Tibial nerve (tissue), 4 donors: ENCODE measurements at regions not wholly inside any gene's neighbourhood (a gene's known extent, or its start where the extent isn't known, plus 50 kb on each side); places are given as distances from the start of the nearest gene placed in this dataset.

Experiments used
- DNase-seq, 2 donors: peaks; one replicate each; pipeline ENCODE4 v3.0.0-alpha.2; 2019; ENCODE audit warnings: low spot score in 2 of 2
- H3K27ac ChIP-seq, 4 donors: fragments of 200-600 bp; sonication (generic) in 3 of 4; one replicate each; pipeline ENCODE4 v1.5.1; 2017 to 2019; ENCODE audit warnings: mild to moderate bottlenecking in 1 of 4
- H3K27me3 ChIP-seq, 2 donors: fragments of 200-600 bp; sonication (generic) in 1 of 2; one replicate each; pipeline versions ENCODE4 v1.5.1 to v1.6.0; 2017 to 2019
- H3K36me3 ChIP-seq, 3 donors: fragments of 200-600 bp; sonication (generic); one replicate each; pipeline ENCODE4 v1.5.1; 2018 to 2019
- H3K4me1 ChIP-seq, 4 donors: fragments of 200-600 bp; sonication (generic) in 3 of 4; one replicate each; pipeline ENCODE4 v1.5.1; 2017 to 2019
- H3K4me3 ChIP-seq, 4 donors: fragments of 200-600 bp; sonication (generic) in 3 of 4; one replicate each; pipeline ENCODE4 v1.5.1; 2017 to 2019; ENCODE audit warnings: mild to moderate bottlenecking in 1 of 4, moderate library complexity in 1 of 4
- H3K9me3 ChIP-seq, 4 donors: fragments of 200-600 bp; sonication (generic) in 3 of 4; one replicate each; pipeline ENCODE4 v1.5.1; 2017 to 2019
- EP300 ChIP-seq, 2 donors: sonication (generic); formaldehyde crosslinking; IDR thresholded peaks; one replicate each; pipeline ENCODE4 v1.6.1; 2017; ENCODE audit warnings: antibody characterized with exemption in 2 of 2, mild to moderate bottlenecking in 1 of 2
- POLR2A ChIP-seq, 2 donors: fragments of 450-650 bp; IDR thresholded peaks; one replicate each; pipeline ENCODE4 v1.6.1; 2017; ENCODE audit warnings: antibody characterized with exemption in 2 of 2, mild to moderate bottlenecking in 2 of 2, moderate library complexity in 2 of 2
- WGBS, 2 donors: methylation state at CpG; one replicate each; pipeline ENCODE4 v1.1.5; 2018; 5-methylcytosine and 5-hydroxymethylcytosine counted together
- TF ChIP-seq, protein P1 (sequence below), 5 experiments: fragments of 200-600 bp in 3 of 5; fragments of 450-650 bp in 2 of 5; sonication (generic) in 3 of 5; IDR thresholded peaks; one replicate each; pipeline ENCODE4 v1.5.1; 2016 to 2019; ENCODE audit warnings: antibody characterized with exemption in 5 of 5, mild to moderate bottlenecking in 3 of 5, moderate library complexity in 2 of 5

- DNase-seq = no peak
- TF ChIP-seq, protein P1, sequence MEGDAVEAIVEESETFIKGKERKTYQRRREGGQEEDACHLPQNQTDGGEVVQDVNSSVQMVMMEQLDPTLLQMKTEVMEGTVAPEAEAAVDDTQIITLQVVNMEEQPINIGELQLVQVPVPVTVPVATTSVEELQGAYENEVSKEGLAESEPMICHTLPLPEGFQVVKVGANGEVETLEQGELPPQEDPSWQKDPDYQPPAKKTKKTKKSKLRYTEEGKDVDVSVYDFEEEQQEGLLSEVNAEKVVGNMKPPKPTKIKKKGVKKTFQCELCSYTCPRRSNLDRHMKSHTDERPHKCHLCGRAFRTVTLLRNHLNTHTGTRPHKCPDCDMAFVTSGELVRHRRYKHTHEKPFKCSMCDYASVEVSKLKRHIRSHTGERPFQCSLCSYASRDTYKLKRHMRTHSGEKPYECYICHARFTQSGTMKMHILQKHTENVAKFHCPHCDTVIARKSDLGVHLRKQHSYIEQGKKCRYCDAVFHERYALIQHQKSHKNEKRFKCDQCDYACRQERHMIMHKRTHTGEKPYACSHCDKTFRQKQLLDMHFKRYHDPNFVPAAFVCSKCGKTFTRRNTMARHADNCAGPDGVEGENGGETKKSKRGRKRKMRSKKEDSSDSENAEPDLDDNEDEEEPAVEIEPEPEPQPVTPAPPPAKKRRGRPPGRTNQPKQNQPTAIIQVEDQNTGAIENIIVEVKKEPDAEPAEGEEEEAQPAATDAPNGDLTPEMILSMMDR (IDR thresholded peaks at IDR 0.05) = no peak
- no peak for TF ChIP-seq EP300 (IDR thresholded peaks at IDR 0.05)
- no peak for TF ChIP-seq POLR2A (IDR thresholded peaks at IDR 0.05)
- 27 to 32% methylated on average over 5 of the region's 5 CpGs for WGBS, 2 donors
- H3K27ac ChIP-seq = no peak overlapping the region
- H3K9me3 ChIP-seq = no peaks in the 10 kb centered on the region
- H3K4me1 ChIP-seq = peaks cover 0 to 5% (median 0%) of the 10 kb centered on the region in 4 donors
- H3K36me3 ChIP-seq = no peaks in the 10 kb centered on the region
- no peaks in the 10 kb centered on the region for H3K27me3 ChIP-seq
- no peak overlapping the region for H3K4me3 ChIP-seq
Observed at GRCh38 chr3:78204977-78205376, 1165.1 kb downstream of the ROBO2 start.

GRCh38 chr3:78221300-78221699 lies 1181.4 kb downstream of the ROBO2 start:
- H3K9me3 ChIP-seq = no peaks in the 10 kb centered on the region
- H3K27ac ChIP-seq = no peak overlapping the region
- 75 to 91% methylated on average over 2 of the region's 2 CpGs for WGBS, 2 donors
- DNase-seq = no peak
- TF ChIP-seq POLR2A (IDR thresholded peaks at IDR 0.05) = no peak
- TF ChIP-seq, protein P1 (IDR thresholded peaks at IDR 0.05) = no peak
- no peak for TF ChIP-seq EP300 (IDR thresholded peaks at IDR 0.05)
- no peaks in the 10 kb centered on the region for H3K36me3 ChIP-seq
- H3K4me1 ChIP-seq = no peaks in the 10 kb centered on the region
- H3K4me3 ChIP-seq = no peak overlapping the region
- no peaks in the 10 kb centered on the region for H3K27me3 ChIP-seq

DNA sequence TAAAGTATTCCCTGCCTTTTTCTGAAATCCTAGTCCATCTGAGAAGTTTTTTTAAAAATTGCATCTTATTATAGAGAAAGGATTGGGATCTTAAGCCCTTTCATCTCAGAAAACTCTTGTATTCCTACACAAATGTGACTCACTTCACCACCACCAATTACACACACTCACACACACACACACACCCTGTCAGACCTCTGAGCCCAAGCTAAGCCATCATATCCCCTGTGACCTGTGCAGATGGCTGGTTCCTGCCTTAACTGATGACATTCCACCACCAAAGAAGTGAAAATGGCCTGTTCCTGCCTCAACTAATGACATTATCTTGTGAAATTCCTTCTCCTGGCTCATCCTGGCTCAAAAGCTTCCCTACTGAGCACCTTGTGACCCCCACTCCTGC lies 1181.9 kb downstream of the ROBO2 start:
- no peaks in the 10 kb centered on the region for H3K4me1 ChIP-seq
- H3K9me3 ChIP-seq = no peaks in the 10 kb centered on the region
- no peaks in the 10 kb centered on the region for H3K36me3 ChIP-seq
- no peaks in the 10 kb centered on the region for H3K27me3 ChIP-seq
- no peak overlapping the region for H3K4me3 ChIP-seq
- TF ChIP-seq EP300 (IDR thresholded peaks at IDR 0.05) (no peak), POLR2A (IDR thresholded peaks at IDR 0.05) (no peak)
- TF ChIP-seq, protein P1 (IDR thresholded peaks at IDR 0.05) = no peak
- no peak for DNase-seq
- H3K27ac ChIP-seq = no peak overlapping the region

GRCh38 chr3:78235841-78236240 lies 1195.9 kb downstream of the ROBO2 start:
- no peak for DNase-seq
- TF ChIP-seq EP300 (IDR thresholded peaks at IDR 0.05) (no peak), POLR2A (IDR thresholded peaks at IDR 0.05) (no peak)
- TF ChIP-seq, protein P1 (IDR thresholded peaks at IDR 0.05) = no peak
- H3K36me3 ChIP-seq = no peaks in the 10 kb centered on the region

GRCh38 chr3:78238811-78239210 lies 1198.9 kb downstream of the ROBO2 start:
- 82 to 84% methylated on average over 5 of the region's 5 CpGs for WGBS, 2 donors
- Histone ChIP-seq H3K4me3 (no peak overlapping the region), H3K27me3 (no peaks in the 10 kb centered on the region), H3K36me3 (no peaks in the 10 kb centered on the region), H3K9me3 (peaks cover 0 to 15% (median 0%) of the 10 kb centered on the region in 4 donors), H3K4me1 (no peaks in the 10 kb centered on the region), H3K27ac (no peak overlapping the region)
- no peak for DNase-seq
- TF ChIP-seq, protein P1 (IDR thresholded peaks at IDR 0.05) = no peak
- no peak for TF ChIP-seq POLR2A (IDR thresholded peaks at IDR 0.05)
- TF ChIP-seq EP300 (IDR thresholded peaks at IDR 0.05) = no peak

More at GRCh38 chr3:78235841-78236240, 1195.9 kb downstream of the ROBO2 start:
- Histone ChIP-seq H3K27ac (no peak overlapping the region), H3K4me3 (no peak overlapping the region), H3K4me1 (no peaks in the 10 kb centered on the region), H3K27me3 (no peaks in the 10 kb centered on the region), H3K9me3 (peaks cover 0 to 4% (median 0%) of the 10 kb centered on the region in 4 donors)
